SK-N-SH treated with all-trans-retinoic acid at 6 μM for 48 hours (cell line): ENCODE measurements at regions not wholly inside any gene's neighbourhood (a gene's known extent, or its start where the extent isn't known, plus 50 kb on each side); places are given as distances from the start of the nearest gene placed in this dataset.
A peak's percentile ranks its signal among the peaks of the same experiment; 100 is the strongest.
"Not testable (repeated sequence)": the region's sequence is repeated elsewhere in the genome, so short reads cannot be mapped to it uniquely, and the experiment has no call there.

Experiments used
- ATAC-seq: fragments of 200-7000 bp; cut with Tn5 transposase; 3 replicates; pipeline ENCODE4 v1.9.1; 2020; ENCODE audit warnings: mild to moderate bottlenecking, moderate library complexity
- BACH2 ChIP-seq: fragments of 250-450 bp; sonication (Bioruptor Pico); IDR thresholded peaks from 2 replicates; pipeline ENCODE4 v1.9.0; 2021; ENCODE audit warnings: mild to moderate bottlenecking, borderline replicate concordance
- CSDC2 ChIP-seq: fragments of 250-450 bp; sonication (Bioruptor Pico); IDR thresholded peaks from 2 replicates; pipeline ENCODE4 v1.5.0; 2020; ENCODE audit warnings: mild to moderate bottlenecking, moderate library complexity
- ESRRG ChIP-seq: fragments of 250-450 bp; sonication (Bioruptor Pico); IDR thresholded peaks from 2 replicates; pipeline ENCODE4 v1.6.1; 2021; ENCODE audit warnings: mild to moderate bottlenecking
- GLIS3 ChIP-seq: fragments of 250-450 bp; sonication (Bioruptor Pico); IDR thresholded peaks from 2 replicates; pipeline ENCODE4 v1.5.0; 2020; ENCODE audit warnings: mild to moderate bottlenecking, moderate library complexity
- ISL1 ChIP-seq: fragments of 250-450 bp; sonication (Bioruptor Pico); IDR thresholded peaks from 2 replicates; pipeline ENCODE4 v2.1.2; 2022; ENCODE audit warnings: mild to moderate bottlenecking, moderate library complexity
- OSR1 ChIP-seq: fragments of 250-450 bp; sonication (Bioruptor Pico); IDR thresholded peaks from 2 replicates; pipeline ENCODE4 v1.8.0; 2022; ENCODE audit warnings: moderate library complexity, mild to moderate bottlenecking, inconsistent platforms
- SNAI2 ChIP-seq: fragments of 250-450 bp; sonication (Bioruptor Pico); IDR thresholded peaks from 2 replicates; pipeline ENCODE4 v1.5.0; 2020; ENCODE audit warnings: mild to moderate bottlenecking, moderate library complexity
- TCF4 ChIP-seq: fragments of 250-450 bp; sonication (Bioruptor Pico); IDR thresholded peaks from 2 replicates; pipeline ENCODE4 v1.8.0; 2021; ENCODE audit warnings: mild to moderate bottlenecking, moderate library complexity, borderline replicate concordance
- ZC3H10 ChIP-seq: fragments of 250-450 bp; sonication (Bioruptor Pico); IDR thresholded peaks from 2 replicates; pipeline ENCODE4 v1.5.1; 2021; ENCODE audit warnings: mild to moderate bottlenecking, moderate library complexity
- ZFP3 ChIP-seq: fragments of 250-450 bp; sonication (Bioruptor Pico); IDR thresholded peaks from 2 replicates; pipeline ENCODE4 v1.5.0; 2020; ENCODE audit warnings: mild to moderate bottlenecking, moderate library complexity
- ZNF565 ChIP-seq: fragments of 450-650 bp; formaldehyde crosslinking; conservative IDR thresholded peaks from 2 replicates; pipeline ENCODE4 v1.5.0; 2020; ENCODE audit warnings: low read depth, mild to moderate bottlenecking, moderate library complexity
- ZNF70 ChIP-seq: fragments of 450-650 bp; formaldehyde crosslinking; IDR thresholded peaks from 2 replicates; pipeline ENCODE4 v1.5.0; 2020; ENCODE audit warnings: mild to moderate bottlenecking, moderate library complexity
- ZNF8 ChIP-seq: fragments of 450-650 bp; formaldehyde crosslinking; IDR thresholded peaks from 2 replicates; pipeline ENCODE4 v1.5.0; 2020; ENCODE audit warnings: mild to moderate bottlenecking, moderate library complexity
- TF ChIP-seq, protein P1 (sequence below): fragments of 250-450 bp; sonication (Bioruptor Pico); IDR thresholded peaks from 2 replicates; pipeline ENCODE4 v1.5.0; 2020; ENCODE audit warnings: mild to moderate bottlenecking, moderate library complexity
- TF ChIP-seq, protein P2 (sequence below): fragments of 250-450 bp; sonication (Bioruptor Pico); IDR thresholded peaks from 2 replicates; pipeline ENCODE4 v1.8.0; 2021; ENCODE audit warnings: low read depth, mild to moderate bottlenecking, moderate library complexity, borderline replicate concordance
- TF ChIP-seq, protein P3 (sequence below): fragments of 250-450 bp; sonication (Bioruptor Pico); IDR thresholded peaks from 2 replicates; pipeline ENCODE4 v1.5.1; 2021; ENCODE audit warnings: mild to moderate bottlenecking, moderate library complexity
- TF ChIP-seq, protein P4 (sequence below): fragments of 250-450 bp; sonication (Bioruptor Pico); IDR thresholded peaks from 2 replicates; pipeline ENCODE4 v1.5.1; 2020; ENCODE audit warnings: low read depth, mild to moderate bottlenecking, moderate library complexity

DNA sequence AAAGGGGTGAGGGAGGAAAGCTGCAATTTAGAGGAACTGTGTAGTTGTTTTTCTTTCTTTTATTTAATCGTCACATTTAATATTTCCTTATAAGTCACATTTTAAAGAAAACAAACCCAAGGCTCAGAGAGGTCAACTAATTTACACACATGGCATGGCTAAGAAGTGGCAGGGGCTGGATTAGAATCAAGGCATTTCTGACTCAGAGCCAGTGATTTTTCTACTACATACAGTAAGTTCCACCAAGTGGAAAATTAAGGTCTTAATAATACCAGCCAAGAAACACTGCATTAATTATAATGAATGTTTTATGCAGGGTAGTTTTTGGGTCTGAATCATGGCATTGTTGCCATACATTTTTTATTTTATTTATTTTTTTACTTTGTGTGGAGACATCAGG lies 607.7 kb upstream of the CITED2 start:
- no peak for TF ChIP-seq TCF4 (CRISPR knock-in tag)
- TF ChIP-seq, protein P1, sequence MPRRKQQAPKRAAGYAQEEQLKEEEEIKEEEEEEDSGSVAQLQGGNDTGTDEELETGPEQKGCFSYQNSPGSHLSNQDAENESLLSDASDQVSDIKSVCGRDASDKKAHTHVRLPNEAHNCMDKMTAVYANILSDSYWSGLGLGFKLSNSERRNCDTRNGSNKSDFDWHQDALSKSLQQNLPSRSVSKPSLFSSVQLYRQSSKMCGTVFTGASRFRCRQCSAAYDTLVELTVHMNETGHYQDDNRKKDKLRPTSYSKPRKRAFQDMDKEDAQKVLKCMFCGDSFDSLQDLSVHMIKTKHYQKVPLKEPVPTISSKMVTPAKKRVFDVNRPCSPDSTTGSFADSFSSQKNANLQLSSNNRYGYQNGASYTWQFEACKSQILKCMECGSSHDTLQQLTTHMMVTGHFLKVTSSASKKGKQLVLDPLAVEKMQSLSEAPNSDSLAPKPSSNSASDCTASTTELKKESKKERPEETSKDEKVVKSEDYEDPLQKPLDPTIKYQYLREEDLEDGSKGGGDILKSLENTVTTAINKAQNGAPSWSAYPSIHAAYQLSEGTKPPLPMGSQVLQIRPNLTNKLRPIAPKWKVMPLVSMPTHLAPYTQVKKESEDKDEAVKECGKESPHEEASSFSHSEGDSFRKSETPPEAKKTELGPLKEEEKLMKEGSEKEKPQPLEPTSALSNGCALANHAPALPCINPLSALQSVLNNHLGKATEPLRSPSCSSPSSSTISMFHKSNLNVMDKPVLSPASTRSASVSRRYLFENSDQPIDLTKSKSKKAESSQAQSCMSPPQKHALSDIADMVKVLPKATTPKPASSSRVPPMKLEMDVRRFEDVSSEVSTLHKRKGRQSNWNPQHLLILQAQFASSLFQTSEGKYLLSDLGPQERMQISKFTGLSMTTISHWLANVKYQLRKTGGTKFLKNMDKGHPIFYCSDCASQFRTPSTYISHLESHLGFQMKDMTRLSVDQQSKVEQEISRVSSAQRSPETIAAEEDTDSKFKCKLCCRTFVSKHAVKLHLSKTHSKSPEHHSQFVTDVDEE: no peak
- TF ChIP-seq ISL1 (CRISPR knock-in tag): no peak
- TF ChIP-seq, protein P2, sequence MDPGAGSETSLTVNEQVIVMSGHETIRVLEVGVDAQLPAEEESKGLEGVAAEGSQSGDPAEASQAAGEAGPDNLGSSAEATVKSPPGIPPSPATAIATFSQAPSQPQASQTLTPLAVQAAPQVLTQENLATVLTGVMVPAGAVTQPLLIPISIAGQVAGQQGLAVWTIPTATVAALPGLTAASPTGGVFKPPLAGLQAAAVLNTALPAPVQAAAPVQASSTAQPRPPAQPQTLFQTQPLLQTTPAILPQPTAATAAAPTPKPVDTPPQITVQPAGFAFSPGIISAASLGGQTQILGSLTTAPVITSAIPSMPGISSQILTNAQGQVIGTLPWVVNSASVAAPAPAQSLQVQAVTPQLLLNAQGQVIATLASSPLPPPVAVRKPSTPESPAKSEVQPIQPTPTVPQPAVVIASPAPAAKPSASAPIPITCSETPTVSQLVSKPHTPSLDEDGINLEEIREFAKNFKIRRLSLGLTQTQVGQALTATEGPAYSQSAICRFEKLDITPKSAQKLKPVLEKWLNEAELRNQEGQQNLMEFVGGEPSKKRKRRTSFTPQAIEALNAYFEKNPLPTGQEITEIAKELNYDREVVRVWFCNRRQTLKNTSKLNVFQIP (CRISPR knock-in tag): no peak
- TF ChIP-seq ZNF70 (CRISPR knock-in tag): no peak
- TF ChIP-seq ZFP3 (CRISPR knock-in tag): no peak
- TF ChIP-seq, protein P3, sequence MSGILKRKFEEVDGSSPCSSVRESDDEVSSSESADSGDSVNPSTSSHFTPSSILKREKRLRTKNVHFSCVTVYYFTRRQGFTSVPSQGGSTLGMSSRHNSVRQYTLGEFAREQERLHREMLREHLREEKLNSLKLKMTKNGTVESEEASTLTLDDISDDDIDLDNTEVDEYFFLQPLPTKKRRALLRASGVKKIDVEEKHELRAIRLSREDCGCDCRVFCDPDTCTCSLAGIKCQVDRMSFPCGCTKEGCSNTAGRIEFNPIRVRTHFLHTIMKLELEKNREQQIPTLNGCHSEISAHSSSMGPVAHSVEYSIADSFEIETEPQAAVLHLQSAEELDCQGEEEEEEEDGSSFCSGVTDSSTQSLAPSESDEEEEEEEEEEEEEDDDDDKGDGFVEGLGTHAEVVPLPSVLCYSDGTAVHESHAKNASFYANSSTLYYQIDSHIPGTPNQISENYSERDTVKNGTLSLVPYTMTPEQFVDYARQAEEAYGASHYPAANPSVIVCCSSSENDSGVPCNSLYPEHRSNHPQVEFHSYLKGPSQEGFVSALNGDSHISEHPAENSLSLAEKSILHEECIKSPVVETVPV (CRISPR knock-in tag): no peak
- no peak for TF ChIP-seq GLIS3 (CRISPR knock-in tag)
- no peak for TF ChIP-seq CSDC2 (CRISPR knock-in tag)
- TF ChIP-seq ZNF565 (CRISPR knock-in tag): no peak
- TF ChIP-seq, all 23 proteins: peak for 0
- peak; percentile 36 for ATAC-seq

DNA sequence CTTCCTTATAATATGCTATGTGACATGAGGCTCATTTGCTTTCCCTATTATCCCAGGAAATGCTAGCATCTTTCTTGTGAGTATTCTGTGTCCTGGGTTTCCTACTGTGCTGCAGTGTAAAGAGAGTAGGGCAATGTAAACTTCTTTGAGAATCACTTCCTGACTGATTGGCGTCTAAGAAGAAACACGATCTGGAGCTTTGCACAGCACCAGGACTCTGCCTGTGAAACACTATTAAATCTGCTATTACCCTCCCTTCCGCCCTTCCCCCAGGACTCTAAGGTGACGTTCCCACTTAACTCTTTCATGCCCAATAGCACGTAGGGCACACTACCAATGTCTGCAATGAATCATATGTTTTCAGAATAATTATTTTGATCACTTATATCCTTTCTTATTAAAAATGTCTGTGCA lies 607.3 kb upstream of the CITED2 start:
- no peak for TF ChIP-seq OSR1 (CRISPR knock-in tag)
- TF ChIP-seq, protein P2 (CRISPR knock-in tag): peak; percentile 11; the same call in 1 of the 2 replicates
- peak; percentile 85 for ATAC-seq

DNA sequence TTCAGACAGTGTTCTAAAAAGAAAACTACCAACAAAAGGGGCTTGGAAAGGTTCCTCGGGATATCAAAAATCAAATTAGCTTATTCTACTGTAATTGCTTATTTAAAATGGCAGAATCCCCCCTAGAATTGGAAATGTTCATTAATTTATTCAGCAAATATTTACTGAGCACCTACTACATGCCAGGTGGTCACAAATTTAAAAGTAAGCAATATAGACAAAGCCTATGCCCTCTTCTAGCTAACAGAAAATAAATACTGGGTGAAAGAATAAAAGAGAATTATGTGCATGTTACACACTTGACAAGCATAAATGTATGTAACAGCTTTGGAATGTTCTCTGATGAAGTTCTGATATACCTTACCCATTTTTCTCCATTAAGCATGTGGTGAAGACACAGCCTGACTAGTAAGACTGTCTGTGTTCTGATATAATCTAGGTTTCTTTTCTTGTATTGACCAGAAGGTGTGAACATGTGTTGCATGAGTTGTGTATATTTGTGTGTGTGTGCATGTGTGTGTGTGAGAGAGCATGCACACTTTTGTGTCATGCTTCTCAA lies 606.7 kb upstream of the CITED2 start:
- peak; percentile 27 for ATAC-seq
- TF ChIP-seq ISL1 (CRISPR knock-in tag) (peak; percentile 33), ESRRG (CRISPR knock-in tag) (0 out of 2 replicates have a peak, but pooled peaks have one; percentile 38), ZC3H10 (CRISPR knock-in tag) (no peak)
- TF ChIP-seq, protein P4, sequence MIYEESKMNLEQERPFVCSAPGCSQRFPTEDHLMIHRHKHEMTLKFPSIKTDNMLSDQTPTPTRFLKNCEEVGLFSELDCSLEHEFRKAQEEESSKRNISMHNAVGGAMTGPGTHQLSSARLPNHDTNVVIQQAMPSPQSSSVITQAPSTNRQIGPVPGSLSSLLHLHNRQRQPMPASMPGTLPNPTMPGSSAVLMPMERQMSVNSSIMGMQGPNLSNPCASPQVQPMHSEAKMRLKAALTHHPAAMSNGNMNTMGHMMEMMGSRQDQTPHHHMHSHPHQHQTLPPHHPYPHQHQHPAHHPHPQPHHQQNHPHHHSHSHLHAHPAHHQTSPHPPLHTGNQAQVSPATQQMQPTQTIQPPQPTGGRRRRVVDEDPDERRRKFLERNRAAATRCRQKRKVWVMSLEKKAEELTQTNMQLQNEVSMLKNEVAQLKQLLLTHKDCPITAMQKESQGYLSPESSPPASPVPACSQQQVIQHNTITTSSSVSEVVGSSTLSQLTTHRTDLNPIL: peak; percentile 62; the same call in 1 of the 2 replicates
- TF ChIP-seq, all 23 proteins: peak for 3

DNA sequence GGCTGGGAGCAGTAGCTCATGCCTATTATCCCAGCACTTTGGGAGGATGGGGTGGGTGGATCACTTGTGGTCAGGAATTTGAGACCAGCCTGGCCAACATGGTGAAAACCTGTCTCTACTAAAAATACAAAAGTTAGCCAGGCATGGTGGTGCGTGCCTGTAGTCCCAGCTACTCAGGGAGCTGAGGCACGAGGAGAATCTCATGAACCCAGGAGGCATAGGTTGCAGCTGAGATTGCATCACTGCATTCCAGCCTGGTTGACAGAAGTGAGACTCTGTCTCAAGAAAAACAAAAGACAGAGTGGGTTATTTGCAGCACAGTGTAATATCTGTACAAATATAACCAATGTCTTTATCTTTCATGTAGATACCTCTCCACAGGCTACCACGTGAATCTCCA lies 606.2 kb upstream of the CITED2 start:
- ATAC-seq: not testable (repeated sequence)
- 0 out of 2 replicates have a peak, but pooled peaks have one; percentile 15 for TF ChIP-seq SNAI2 (CRISPR knock-in tag)

GRCh38 chr6:139979021-139979725 lies 604.7 kb upstream of the CITED2 start:
- ATAC-seq: no peak
- TF ChIP-seq ZFP3 (CRISPR knock-in tag) (no peak), BACH2 (CRISPR knock-in tag) (no peak), ISL1 (CRISPR knock-in tag) (peak; percentile 52), ZNF8 (no peak)
